ENCODE measurements at regions not wholly inside any gene's neighbourhood (a gene's known extent, or its start where the extent isn't known, plus 50 kb on each side); places are given as distances from the start of the nearest gene placed in this dataset.
"Not testable (repeated sequence)": the region's sequence is repeated elsewhere in the genome, so short reads cannot be mapped to it uniquely, and the experiment has no call there.

GRCh38 chr3:161695811-161696210 is 199.2 kb downstream of the OTOL1 start:
- BruUV-seq (replicated peaks) = no TSS peak
- Histone ChIP-seq H3K4me3 (ENCODE audit: low read depth, low read length, poor library complexity, severe bottlenecking) (no peak overlapping the region), H3K4me1 (ENCODE audit: insufficient read depth, low read length, poor library complexity, severe bottlenecking) (peaks cover 12% of the 10 kb centered on the region), H3K27me3 (replicated peaks; ENCODE audit: insufficient read depth, low read depth, low read length, poor library complexity) (no peaks in the 10 kb centered on the region), H3K36me3 (ENCODE audit: insufficient read depth, low read length, poor library complexity, severe bottlenecking) (no peaks in the 10 kb centered on the region), H3K9me3 (ENCODE audit: low read depth, low read length, poor library complexity, severe bottlenecking) (no peaks in the 10 kb centered on the region), H3K27ac (ENCODE audit: low read depth, low read length, poor library complexity, severe bottlenecking) (no peak overlapping the region)
- no peak for DNase-seq (ENCODE audit: low spot score)
- ChIA-PET POLR2A (ENCODE audit: low non-redundant PET) (no interaction called here), CTCF (no interaction called here)
- TF ChIP-seq CTCF (conservative IDR thresholded peaks at IDR 0.05; ENCODE audit: low read depth, low read length) = no peak
- no peak for TF ChIP-seq EZH2 (IDR thresholded peaks at IDR 0.05; ENCODE audit: borderline replicate concordance, low read depth, low read length, poor library complexity, severe bottlenecking)
- intact Hi-C loops (cut with micrococcal nuclease; ENCODE audit: unreplicated experiment) = no loop called here

GRCh38 chr3:161700998-161701397 is 204.4 kb downstream of the OTOL1 start:
- BruUV-seq (replicated peaks) = no TSS peak
- Histone ChIP-seq H3K27ac (ENCODE audit: low read depth, low read length, poor library complexity, severe bottlenecking) (no peak overlapping the region), H3K27me3 (replicated peaks; ENCODE audit: insufficient read depth, low read depth, low read length, poor library complexity) (no peaks in the 10 kb centered on the region), H3K36me3 (ENCODE audit: insufficient read depth, low read length, poor library complexity, severe bottlenecking) (no peaks in the 10 kb centered on the region), H3K4me3 (ENCODE audit: low read depth, low read length, poor library complexity, severe bottlenecking) (no peak overlapping the region), H3K9me3 (ENCODE audit: low read depth, low read length, poor library complexity, severe bottlenecking) (no peaks in the 10 kb centered on the region), H3K4me1 (ENCODE audit: insufficient read depth, low read length, poor library complexity, severe bottlenecking) (no peaks in the 10 kb centered on the region)
- peak; percentile 37 for DNase-seq (ENCODE audit: low spot score)
- CTCF ChIA-PET = no interaction called here
- intact Hi-C loops (cut with micrococcal nuclease; ENCODE audit: unreplicated experiment) = no loop called here
- TF ChIP-seq EZH2 (IDR thresholded peaks at IDR 0.05; ENCODE audit: borderline replicate concordance, low read depth, low read length, poor library complexity, severe bottlenecking) = no peak
- peak; percentile 38 for TF ChIP-seq CTCF (conservative IDR thresholded peaks at IDR 0.05; ENCODE audit: low read depth, low read length)
- POLR2A ChIA-PET (ENCODE audit: low non-redundant PET) = no interaction called here

- CTCF ChIA-PET; H3K36me3 ChIP-seq (ENCODE audit: insufficient read depth, low read length, poor library complexity, severe bottlenecking); POLR2A ChIA-PET (ENCODE audit: low non-redundant PET); H3K4me1 ChIP-seq (ENCODE audit: insufficient read depth, low read length, poor library complexity, severe bottlenecking); H3K9me3 ChIP-seq (ENCODE audit: low read depth, low read length, poor library complexity, severe bottlenecking); DNase-seq (ENCODE audit: low spot score); intact Hi-C loops (cut with micrococcal nuclease; ENCODE audit: unreplicated experiment); H3K4me3 ChIP-seq (ENCODE audit: low read depth, low read length, poor library complexity, severe bottlenecking); H3K27ac ChIP-seq (ENCODE audit: low read depth, low read length, poor library complexity, severe bottlenecking); BruUV-seq (replicated peaks); H3K27me3 ChIP-seq (replicated peaks; ENCODE audit: insufficient read depth, low read depth, low read length, poor library complexity): not testable (repeated sequence)
Measured at GRCh38 chr3:161707253-161707652, 210.6 kb downstream of the OTOL1 start.

GRCh38 chr3:161713731-161714130 is 217.1 kb downstream of the OTOL1 start:
- TF ChIP-seq EZH2 (IDR thresholded peaks at IDR 0.05; ENCODE audit: borderline replicate concordance, low read depth, low read length, poor library complexity, severe bottlenecking) (no peak), CTCF (conservative IDR thresholded peaks at IDR 0.05; ENCODE audit: low read depth, low read length) (no peak)
- no peaks in the 10 kb centered on the region for H3K36me3 ChIP-seq (ENCODE audit: insufficient read depth, low read length, poor library complexity, severe bottlenecking)
- H3K4me1 ChIP-seq (ENCODE audit: insufficient read depth, low read length, poor library complexity, severe bottlenecking) = no peaks in the 10 kb centered on the region
- intact Hi-C loops (cut with micrococcal nuclease; ENCODE audit: unreplicated experiment) = no loop called here
- POLR2A ChIA-PET (ENCODE audit: low non-redundant PET) = no interaction called here
- no peak overlapping the region for H3K4me3 ChIP-seq (ENCODE audit: low read depth, low read length, poor library complexity, severe bottlenecking)
- DNase-seq (ENCODE audit: low spot score) = no peak
- no peak overlapping the region for H3K27ac ChIP-seq (ENCODE audit: low read depth, low read length, poor library complexity, severe bottlenecking)
- CTCF ChIA-PET = no interaction called here
- H3K9me3 ChIP-seq (ENCODE audit: low read depth, low read length, poor library complexity, severe bottlenecking) = no peaks in the 10 kb centered on the region
- BruUV-seq (replicated peaks) = no TSS peak
- H3K27me3 ChIP-seq (replicated peaks; ENCODE audit: insufficient read depth, low read depth, low read length, poor library complexity) = no peaks in the 10 kb centered on the region

All from A673 (cell line).